GM18858 (cell line): ENCODE measurements at regions not wholly inside any gene's neighbourhood (a gene's known extent, or its start where the extent isn't known, plus 50 kb on each side); places are given as distances from the start of the nearest gene placed in this dataset.

Experiments
- ATAC-seq: cut with Tn5 transposase; IDR thresholded peaks from one replicate; pipeline ENCODE4 v1.9.1; 2021; ENCODE audit not compliant: unreplicated experiment

DNA sequence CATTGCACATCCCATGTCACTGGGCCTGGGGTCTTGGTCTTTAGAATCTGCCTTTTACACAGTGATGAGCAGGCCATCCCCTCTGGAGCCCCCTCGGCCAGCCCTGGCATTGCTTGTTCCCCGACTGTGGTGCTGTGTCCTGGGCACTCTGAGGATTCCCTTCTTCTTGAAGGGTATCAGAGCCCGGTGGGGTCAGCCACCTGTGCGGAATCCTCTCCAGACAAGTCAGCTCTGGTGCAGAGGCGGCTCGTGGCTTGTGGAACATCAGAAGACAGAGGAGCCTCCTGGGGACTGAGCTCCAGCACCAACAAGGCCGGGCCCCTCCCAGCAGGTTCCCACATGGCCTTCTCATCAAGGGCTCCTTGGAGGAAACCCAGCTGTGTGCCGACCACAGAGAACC, 57.9 kb upstream of the AJAP1 start:
- ATAC-seq: no peak

DNA sequence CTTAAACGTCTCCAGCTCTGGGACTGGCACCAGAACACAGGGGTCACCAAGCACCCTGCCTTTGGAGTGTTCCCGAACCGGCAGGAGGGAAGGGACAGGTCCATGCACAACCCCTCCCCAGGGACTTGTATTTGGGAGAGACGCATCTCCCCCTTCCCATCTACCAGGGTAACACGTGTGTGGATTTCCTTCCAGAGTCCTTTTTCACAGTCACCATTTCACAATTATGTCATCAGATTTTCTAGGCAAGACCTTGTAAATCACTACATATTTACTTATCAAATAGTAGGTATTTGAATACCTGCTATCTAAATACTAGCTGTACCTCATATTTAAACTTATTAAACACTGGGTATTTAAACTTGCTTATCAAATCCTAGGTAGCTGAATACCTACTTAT, 57.4 kb upstream of the AJAP1 start:
- no peak for ATAC-seq

GRCh38 chr1:4598561-4598960, 55.8 kb upstream of the AJAP1 start:
- no peak for ATAC-seq

- no peak for ATAC-seq
Observed at GRCh38 chr1:4599521-4599920, 54.9 kb upstream of the AJAP1 start.

- ATAC-seq: no peak
Observed at GRCh38 chr1:4599951-4600481, 54.4 kb upstream of the AJAP1 start.

- no peak for ATAC-seq
Observed at GRCh38 chr1:4600615-4601460, 53.6 kb upstream of the AJAP1 start.

- no peak for ATAC-seq
Observed at GRCh38 chr1:4601941-4602340, 52.5 kb upstream of the AJAP1 start.

DNA sequence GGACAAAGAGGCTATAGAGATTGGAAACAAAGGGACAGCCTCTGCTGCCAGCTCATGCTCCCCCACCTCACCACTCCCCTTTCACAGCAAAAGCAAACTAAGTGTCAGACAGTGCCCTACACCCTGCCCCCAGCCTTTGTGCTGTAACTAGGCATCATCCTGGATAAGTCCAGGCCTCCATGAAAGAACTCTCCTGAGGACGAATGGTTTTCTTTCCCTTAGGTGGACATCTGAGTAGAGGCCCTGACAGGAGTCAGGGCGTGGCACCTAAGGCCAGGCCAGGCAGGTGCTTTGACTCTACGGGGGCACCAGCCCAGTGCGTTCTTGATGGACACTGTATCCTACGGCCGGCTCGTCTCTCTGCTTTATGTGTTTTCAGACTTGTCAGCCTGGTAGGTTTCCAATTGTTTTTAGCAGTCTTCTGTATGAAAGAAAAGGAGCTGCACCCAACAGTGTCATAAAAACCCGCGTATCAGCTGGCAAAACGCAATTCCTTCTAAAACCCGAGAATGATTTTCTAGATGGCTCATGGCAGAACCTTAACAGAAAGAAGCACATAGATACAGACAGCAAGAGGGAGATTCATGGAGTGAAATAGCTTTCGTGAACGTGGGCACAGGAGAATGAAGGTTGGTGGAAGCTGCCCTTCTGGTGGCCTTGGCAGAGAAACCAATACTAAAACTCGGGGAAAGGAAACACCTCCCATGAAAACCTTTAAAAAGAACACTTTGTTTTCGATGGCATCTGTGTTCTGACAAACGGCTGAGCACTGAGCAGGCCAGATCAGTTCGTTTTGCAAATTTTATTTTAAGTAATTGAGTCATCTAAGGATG, 51.7 kb upstream of the AJAP1 start:
- ATAC-seq: no peak

GRCh38 chr1:4603295-4604110, 50.9 kb upstream of the AJAP1 start:
- no peak for ATAC-seq
